H1 (cell line): ENCODE measurements at regions not wholly inside any gene's neighbourhood (a gene's known extent, or its start where the extent isn't known, plus 50 kb on each side); places are given as distances from the start of the nearest gene placed in this dataset.

Source experiments
- CTCF ChIA-PET: fragments of 300-600 bp; sonication (Branson Sonifier 250); formaldehyde crosslinking; loops from one replicate; lab custom pipeline; 2021; ENCODE audit not compliant: partially characterized antibody; lab: Charles Lee
- POLR2A ChIA-PET: fragments of 300-600 bp; sonication (Branson Sonifier 250); formaldehyde crosslinking; loops from one replicate; lab custom pipeline; 2021; ENCODE audit warnings: inconsistent platforms; ENCODE audit not compliant: partially characterized antibody; lab: Charles Lee
- DNase-seq, 2 experiments: peaks; one replicate each; pipeline versions ENCODE4 v3.0.0 to v3.0.0-alpha.2; 2010 to 2022; ENCODE audit warnings: low spot score in 2 of 2, low read depth in 1 of 2, mixed read lengths in 1 of 2
- FAIRE-seq: peaks from 2 replicates; lab custom pipeline; 2011; peaks lifted over from hg19 to GRCh38; lab: Jason Lieb, UNC
- H2AFZ ChIP-seq: 2 replicates; pipeline ENCODE4 v1.8.1; 2012; ENCODE audit warnings: low read length, inconsistent platforms
- H2AK5ac ChIP-seq: 2 replicates; pipeline ENCODE4 v1.6.1; 2013; ENCODE audit warnings: low read depth, low read length
- H2BK120ac ChIP-seq: replicated peaks from 2 replicates; pipeline ENCODE3; 2013; ENCODE audit warnings: low read depth, low read length, inconsistent platforms
- H2BK12ac ChIP-seq: 2 replicates; pipeline ENCODE4 v1.6.1; 2013; ENCODE audit warnings: low read depth, low read length
- H2BK15ac ChIP-seq: 2 replicates; pipeline ENCODE4 v1.6.1; 2013; ENCODE audit warnings: low read length
- H2BK20ac ChIP-seq: 2 replicates; pipeline ENCODE4 v1.6.1; 2013; ENCODE audit warnings: low read length
- H2BK5ac ChIP-seq: 2 replicates; pipeline ENCODE4 v1.6.1; 2013; ENCODE audit warnings: low read depth, low read length
- H3K14ac ChIP-seq: 2 replicates; pipeline ENCODE4 v1.6.1; 2013; ENCODE audit warnings: inconsistent platforms; ENCODE audit not compliant: insufficient read length
- H3K18ac ChIP-seq: 2 replicates; pipeline ENCODE4 v1.6.1; 2013; ENCODE audit warnings: low read length; ENCODE audit errors: extremely low read depth
- H3K23ac ChIP-seq: 2 replicates; pipeline ENCODE4 v1.6.1; 2013; ENCODE audit warnings: inconsistent platforms; ENCODE audit not compliant: insufficient read length
- H3K23me2 ChIP-seq: 2 replicates; pipeline ENCODE4 v1.6.1; 2013; ENCODE audit warnings: low read depth, low read length
- H3K27ac ChIP-seq: 2 replicates; pipeline ENCODE4 v1.6.1; 2011; ENCODE audit warnings: low read depth, low read length, inconsistent platforms
- H3K27me3 ChIP-seq, 4 experiments: replicated peaks in 1 of 4; 1 replicate in 1 of 4; 2 replicates in 3 of 4; pipeline versions ENCODE4 v1.6.1 to v1.8.1; 2011 to 2013; ENCODE audit warnings: low read length in 3 of 4, mild to moderate bottlenecking in 3 of 4, inconsistent platforms in 2 of 4, mixed read lengths in 2 of 4, moderate library complexity in 1 of 4; ENCODE audit not compliant: control insufficient read depth in 3 of 4, insufficient read depth in 3 of 4; ENCODE audit errors: extremely low read depth in 1 of 4
- H3K36me3 ChIP-seq, 4 experiments: 2 replicates each; pipeline versions ENCODE4 v1.6.1 to v1.8.1; 2011 to 2013; ENCODE audit warnings: mild to moderate bottlenecking in 4 of 4, low read length in 3 of 4, moderate library complexity in 2 of 4, control low read depth in 1 of 4, inconsistent platforms in 1 of 4; ENCODE audit not compliant: insufficient read depth in 4 of 4, control insufficient read depth in 2 of 4
- H3K4ac ChIP-seq: replicated peaks from 2 replicates; pipeline ENCODE3; 2013; ENCODE audit warnings: low read length, low read depth, mixed read lengths, inconsistent platforms; ENCODE audit not compliant: insufficient read length
- H3K4me1 ChIP-seq, 4 experiments: replicated peaks in 1 of 4; 1 replicate in 1 of 4; 2 replicates in 3 of 4; pipeline versions ENCODE4 v1.6.1 to v1.8.1; 2011 to 2013; ENCODE audit warnings: low read length in 3 of 4, inconsistent platforms in 2 of 4, mixed read lengths in 1 of 4; ENCODE audit not compliant: insufficient read depth in 4 of 4, control insufficient read depth in 3 of 4
- H3K4me2 ChIP-seq, 2 experiments: 2 replicates each; pipeline versions ENCODE4 v1.6.1 to v1.8.1; 2011 to 2013; ENCODE audit warnings: low read depth in 2 of 2, low read length in 2 of 2, control low read depth in 1 of 2, inconsistent platforms in 1 of 2, mild to moderate bottlenecking in 1 of 2; ENCODE audit not compliant: insufficient read depth in 1 of 2
- H3K4me3 ChIP-seq, 4 experiments: fragments of 200-600, 300-600 bp in 1 of 4; sonication (generic), shearing (Covaris generic), sonication (Bioruptor Twin) in 1 of 4; 2 replicates each; pipeline versions ENCODE4 v1.5.1 to v1.8.1; 2011 to 2016; ENCODE audit warnings: low read length in 4 of 4, low read depth in 3 of 4, control low read depth in 2 of 4, inconsistent platforms in 2 of 4, mild to moderate bottlenecking in 2 of 4, mixed read lengths in 1 of 4, moderate library complexity in 1 of 4; ENCODE audit not compliant: insufficient read depth in 2 of 4; ENCODE audit errors: extremely low read depth in 1 of 4
- H3K56ac ChIP-seq: replicated peaks from 2 replicates; pipeline ENCODE3; 2013; ENCODE audit warnings: low read depth, mild to moderate bottlenecking, mixed read lengths, low read length, inconsistent platforms; ENCODE audit not compliant: insufficient read length
- H3K79me1 ChIP-seq: 2 replicates; pipeline ENCODE4 v1.6.1; 2013; ENCODE audit warnings: low read depth, low read length, control low read depth
- H3K79me2 ChIP-seq, 2 experiments: 2 replicates each; pipeline versions ENCODE4 v1.6.1 to v1.8.1; 2012 to 2013; ENCODE audit warnings: low read length in 2 of 2, mild to moderate bottlenecking in 2 of 2, inconsistent platforms in 1 of 2; ENCODE audit not compliant: insufficient read depth in 2 of 2, control insufficient read depth in 1 of 2
- H3K9ac ChIP-seq, 4 experiments: replicated peaks in 1 of 4; 1 replicate in 1 of 4; 2 replicates in 3 of 4; pipeline versions ENCODE4 v1.6.1 to v1.8.1; 2011 to 2013; ENCODE audit warnings: low read depth in 3 of 4, low read length in 3 of 4, control low read depth in 2 of 4, mild to moderate bottlenecking in 2 of 4, moderate library complexity in 2 of 4, inconsistent platforms in 1 of 4; ENCODE audit errors: extremely low read depth in 1 of 4
- H3K9me3 ChIP-seq, 2 experiments: 2 replicates each; pipeline versions ENCODE4 v1.6.1 to v1.8.1; 2012 to 2013; ENCODE audit warnings: mild to moderate bottlenecking in 2 of 2, moderate library complexity in 2 of 2, control low read depth in 1 of 2, inconsistent platforms in 1 of 2, low read depth in 1 of 2, low read length in 1 of 2, mixed read lengths in 1 of 2; ENCODE audit not compliant: insufficient read depth in 2 of 2
- H4K20me1 ChIP-seq, 2 experiments: replicated peaks in 1 of 2; 2 replicates each; pipeline versions ENCODE3 to v1.8.1; 2011 to 2013; ENCODE audit warnings: inconsistent platforms in 2 of 2, low read length in 2 of 2, mild to moderate bottlenecking in 1 of 2; ENCODE audit not compliant: insufficient read depth in 2 of 2, control insufficient read depth in 1 of 2
- H4K5ac ChIP-seq: 2 replicates; pipeline ENCODE4 v1.6.1; 2013; ENCODE audit warnings: low read length, low read depth, mixed read lengths, inconsistent platforms; ENCODE audit not compliant: insufficient read length
- H4K8ac ChIP-seq: 2 replicates; pipeline ENCODE4 v1.8.0; 2013; ENCODE audit warnings: mild to moderate bottlenecking, moderate library complexity, low read length, inconsistent platforms; ENCODE audit not compliant: insufficient read depth; ENCODE audit errors: extremely low read depth
- H4K91ac ChIP-seq: replicated peaks from 2 replicates; pipeline ENCODE3; 2013; ENCODE audit warnings: low read length, mixed read lengths, inconsistent platforms; ENCODE audit not compliant: insufficient read length
- RXRA ChIP-seq: IDR thresholded peaks from 2 replicates; pipeline ENCODE4 v1.6.1; 2011; ENCODE audit warnings: low read depth, mild to moderate bottlenecking, low read length, moderate library complexity; ENCODE audit not compliant: insufficient read depth
- SIRT6 ChIP-seq: IDR thresholded peaks from one replicate; pipeline ENCODE4 v1.7.1; 2012; ENCODE audit warnings: low read length, inconsistent platforms
- WGBS, 2 experiments: shearing (Covaris generic) in 1 of 2; methylation state at CpG; one replicate each; pipeline versions ENCODE4 v1.1.6 to v1.1.7; 2013 to 2015; ENCODE audit warnings: low lambda C conversion rate in 2 of 2, mixed read lengths in 2 of 2, inconsistent platforms in 1 of 2, low coverage in 1 of 2, missing lambda C conversion rate in 1 of 2; ENCODE audit not compliant: insufficient replicate concordance in 2 of 2, insufficient coverage in 1 of 2, insufficient read length in 1 of 2; ENCODE audit errors: extremely low coverage in 1 of 2, missing lambda C conversion rate in 1 of 2; 5-methylcytosine and 5-hydroxymethylcytosine counted together
- TF ChIP-seq, protein P1 (sequence below): IDR thresholded peaks from 2 replicates; pipeline ENCODE4 v1.6.1; 2012; ENCODE audit warnings: inconsistent platforms

DNA sequence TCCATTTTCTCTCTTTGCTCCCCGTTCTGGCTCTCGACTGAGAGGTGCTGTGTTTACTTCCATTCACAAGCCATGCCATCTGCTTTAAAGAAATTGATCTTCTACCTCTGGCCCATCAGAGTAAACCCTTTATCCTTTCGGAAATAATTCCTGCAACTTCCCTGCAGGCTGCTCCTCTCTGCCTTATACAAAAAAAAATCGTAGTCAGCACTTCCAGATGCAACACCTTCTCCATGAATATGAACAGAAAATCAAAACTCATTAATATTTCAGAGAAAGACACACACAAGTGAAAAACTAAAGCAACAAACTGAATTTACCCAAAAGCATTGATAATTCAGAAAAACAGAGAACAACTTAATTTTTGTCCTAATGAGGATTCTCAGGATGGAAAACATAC is 127.6 kb upstream of the FSCB start:
- no peak overlapping the region for H2BK15ac ChIP-seq
- H3K9ac ChIP-seq: no peak overlapping the region
- H4K8ac ChIP-seq: no peak overlapping the region
- H3K4me1 ChIP-seq: no peaks in the 10 kb centered on the region
- H3K27me3 ChIP-seq: no peaks in the 10 kb centered on the region
- no peak overlapping the region for H3K18ac ChIP-seq
- H3K4ac ChIP-seq: no peak overlapping the region
- no peak overlapping the region for H3K23ac ChIP-seq
- no peak overlapping the region for H2AK5ac ChIP-seq
- FAIRE-seq: no peak
- H3K56ac ChIP-seq: no peak overlapping the region
- H4K20me1 ChIP-seq: no peaks in the 10 kb centered on the region
- POLR2A ChIA-PET: no interaction called here
- H3K23me2 ChIP-seq: no peaks in the 10 kb centered on the region
- no peak overlapping the region for H4K91ac ChIP-seq
- H3K9me3 ChIP-seq: no peaks in the 10 kb centered on the region
- TF ChIP-seq, protein P1, sequence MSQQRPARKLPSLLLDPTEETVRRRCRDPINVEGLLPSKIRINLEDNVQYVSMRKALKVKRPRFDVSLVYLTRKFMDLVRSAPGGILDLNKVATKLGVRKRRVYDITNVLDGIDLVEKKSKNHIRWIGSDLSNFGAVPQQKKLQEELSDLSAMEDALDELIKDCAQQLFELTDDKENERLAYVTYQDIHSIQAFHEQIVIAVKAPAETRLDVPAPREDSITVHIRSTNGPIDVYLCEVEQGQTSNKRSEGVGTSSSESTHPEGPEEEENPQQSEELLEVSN: no peak
- TF ChIP-seq SIRT6 (no peak), RXRA (no peak)
- H3K4me2 ChIP-seq: no peak overlapping the region
- no peak overlapping the region for H2BK120ac ChIP-seq
- no peak overlapping the region for H3K4me3 ChIP-seq
- no peak overlapping the region for H2BK5ac ChIP-seq
- H3K36me3 ChIP-seq: no peaks in the 10 kb centered on the region
- H2BK20ac ChIP-seq: no peak overlapping the region
- no peak overlapping the region for H2BK12ac ChIP-seq
- H3K14ac ChIP-seq: no peak overlapping the region
- no peaks in the 10 kb centered on the region for H3K79me1 ChIP-seq
- WGBS, 2 experiments: 87% methylated on average over 4 of the region's 4 CpGs; no CpG with 5 or more reads in 1 of the 2 experiments
- H3K79me2 ChIP-seq: no peaks in the 10 kb centered on the region
- no peak overlapping the region for H2AFZ ChIP-seq
- H4K5ac ChIP-seq: no peak overlapping the region
- CTCF ChIA-PET: no interaction called here
- DNase-seq: no peak
- no peak overlapping the region for H3K27ac ChIP-seq
